AG04450 (cell line): ENCODE measurements at regions not wholly inside any gene's neighbourhood (a gene's known extent, or its start where the extent isn't known, plus 50 kb on each side); places are given as distances from the start of the nearest gene placed in this dataset.

Source experiments
- CTCF ChIA-PET: fragments of 300-600, 350-600 bp; formaldehyde crosslinking; extraction: SDS; loops from one replicate; lab custom pipeline; 2022; ENCODE audit warnings: antibody characterized with exemption, inconsistent platforms; lab: Charles Lee
- POLR2A ChIA-PET: fragments of 350-600 bp; formaldehyde crosslinking; extraction: SDS; loops from one replicate; lab custom pipeline; 2021; ENCODE audit warnings: antibody characterized with exemption, inconsistent platforms; lab: Yijun Ruan, JAX
- DNase-seq: peaks from one replicate; pipeline ENCODE4 v3.0.0-alpha.2; 2011; ENCODE audit warnings: low read depth, low spot score
- H3K27ac ChIP-seq: one replicate; pipeline ENCODE4 v1.5.1; 2012; ENCODE audit warnings: low read depth, low read length, control low read depth
- H3K27me3 ChIP-seq: one replicate; pipeline ENCODE4 v1.6.0; 2012; ENCODE audit warnings: low read length; ENCODE audit not compliant: control insufficient read depth, insufficient read depth
- H3K4me3 ChIP-seq: 2 replicates; pipeline ENCODE4 v1.5.1; 2011; ENCODE audit warnings: mild to moderate bottlenecking, low read depth, low read length, control low read depth
- H3K9me3 ChIP-seq: 2 replicates; pipeline ENCODE4 v1.5.1; 2012; ENCODE audit warnings: low read length; ENCODE audit not compliant: control insufficient read depth, insufficient read depth
- TF ChIP-seq, protein P1 (sequence below): IDR thresholded peaks from 2 replicates; pipeline ENCODE4 v1.5.1; 2011; ENCODE audit warnings: low read depth, low read length, control low read depth, inconsistent platforms

- Histone ChIP-seq H3K9me3 (no peaks in the 10 kb centered on the region), H3K4me3 (no peak overlapping the region), H3K27ac (no peak overlapping the region), H3K27me3 (no peaks in the 10 kb centered on the region)
- CTCF ChIA-PET, result no interaction called here
- POLR2A ChIA-PET, result no interaction called here
- TF ChIP-seq, protein P1, sequence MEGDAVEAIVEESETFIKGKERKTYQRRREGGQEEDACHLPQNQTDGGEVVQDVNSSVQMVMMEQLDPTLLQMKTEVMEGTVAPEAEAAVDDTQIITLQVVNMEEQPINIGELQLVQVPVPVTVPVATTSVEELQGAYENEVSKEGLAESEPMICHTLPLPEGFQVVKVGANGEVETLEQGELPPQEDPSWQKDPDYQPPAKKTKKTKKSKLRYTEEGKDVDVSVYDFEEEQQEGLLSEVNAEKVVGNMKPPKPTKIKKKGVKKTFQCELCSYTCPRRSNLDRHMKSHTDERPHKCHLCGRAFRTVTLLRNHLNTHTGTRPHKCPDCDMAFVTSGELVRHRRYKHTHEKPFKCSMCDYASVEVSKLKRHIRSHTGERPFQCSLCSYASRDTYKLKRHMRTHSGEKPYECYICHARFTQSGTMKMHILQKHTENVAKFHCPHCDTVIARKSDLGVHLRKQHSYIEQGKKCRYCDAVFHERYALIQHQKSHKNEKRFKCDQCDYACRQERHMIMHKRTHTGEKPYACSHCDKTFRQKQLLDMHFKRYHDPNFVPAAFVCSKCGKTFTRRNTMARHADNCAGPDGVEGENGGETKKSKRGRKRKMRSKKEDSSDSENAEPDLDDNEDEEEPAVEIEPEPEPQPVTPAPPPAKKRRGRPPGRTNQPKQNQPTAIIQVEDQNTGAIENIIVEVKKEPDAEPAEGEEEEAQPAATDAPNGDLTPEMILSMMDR, result no peak
- no peak for DNase-seq
Measured at GRCh38 chr1:188497020-188497419, 1668.3 kb downstream of the PLA2G4A start.

- TF ChIP-seq, protein P1, result no peak
- CTCF ChIA-PET, result no interaction called here
- POLR2A ChIA-PET, result no interaction called here
- no peaks in the 10 kb centered on the region for H3K9me3 ChIP-seq
- no peak overlapping the region for H3K27ac ChIP-seq
- no peaks in the 10 kb centered on the region for H3K27me3 ChIP-seq
- DNase-seq, result no peak
- H3K4me3 ChIP-seq, result no peak overlapping the region
Measured at GRCh38 chr1:188499690-188500089, 1670.9 kb downstream of the PLA2G4A start.

DNA sequence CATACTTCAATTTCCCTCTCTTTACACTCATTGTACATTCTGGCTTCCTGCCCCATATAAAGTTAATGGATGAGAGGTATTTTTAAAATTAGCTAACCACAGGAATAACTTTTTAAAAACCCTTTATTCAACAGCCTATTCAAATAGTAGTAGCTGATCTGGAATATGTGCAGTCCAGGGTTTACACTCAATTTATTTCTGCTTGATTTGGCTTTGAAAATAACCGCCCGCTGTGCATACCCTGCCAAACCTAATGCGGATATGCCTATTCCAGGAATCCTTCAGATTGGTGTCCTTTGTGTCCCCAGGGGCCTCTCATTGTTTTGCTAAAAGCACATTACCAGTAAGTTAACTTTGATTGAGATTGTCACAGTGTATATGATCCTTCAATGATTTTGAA lies 1686.2 kb downstream of the PLA2G4A start:
- DNase-seq, result no peak
- Histone ChIP-seq H3K9me3 (no peaks in the 10 kb centered on the region), H3K4me3 (no peak overlapping the region), H3K27ac (no peak overlapping the region), H3K27me3 (no peaks in the 10 kb centered on the region)
- ChIA-PET CTCF (no interaction called here), POLR2A (no interaction called here)
- TF ChIP-seq, protein P1, result no peak

- no peak overlapping the region for H3K4me3 ChIP-seq
- POLR2A ChIA-PET, result no interaction called here
- H3K27me3 ChIP-seq, result no peaks in the 10 kb centered on the region
- TF ChIP-seq, protein P1, result no peak
- no peaks in the 10 kb centered on the region for H3K9me3 ChIP-seq
- CTCF ChIA-PET, result no interaction called here
- H3K27ac ChIP-seq, result no peak overlapping the region
- DNase-seq, result no peak
Measured at GRCh38 chr1:188517139-188517538, 1688.4 kb downstream of the PLA2G4A start.

GRCh38 chr1:188551176-188551575 lies 1722.4 kb downstream of the PLA2G4A start:
- CTCF ChIA-PET, result no interaction called here
- no peak overlapping the region for H3K27ac ChIP-seq
- H3K9me3 ChIP-seq, result no peaks in the 10 kb centered on the region
- POLR2A ChIA-PET, result no interaction called here
- DNase-seq, result no peak
- TF ChIP-seq, protein P1, result no peak
- no peak overlapping the region for H3K4me3 ChIP-seq
- no peaks in the 10 kb centered on the region for H3K27me3 ChIP-seq
